T-helper 1 cell treated with Interleukin-12 subunit alpha and Interleukin-12 subunit beta and Interleukin-4 antibody, amounts not matched to agents 30 μg/mL and 1 μg/mL, for 36 hours (primary cell): ENCODE measurements at regions not wholly inside any gene's neighbourhood (a gene's known extent, or its start where the extent isn't known, plus 50 kb on each side); places are given as distances from the start of the nearest gene placed in this dataset.

Source experiments
- H3K27ac Mint-ChIP-seq: one replicate; pipeline ENCODE4 v1.8.0; 2021; ENCODE audit warnings: mild to moderate bottlenecking, mixed read lengths
- H3K27me3 Mint-ChIP-seq: one replicate; pipeline ENCODE4 v1.8.0; 2021; ENCODE audit warnings: low read depth, mixed read lengths
- H3K36me3 Mint-ChIP-seq: one replicate; pipeline ENCODE4 v1.8.0; 2021; ENCODE audit warnings: low read depth, mixed read lengths
- H3K4me1 Mint-ChIP-seq: one replicate; pipeline ENCODE4 v1.8.0; 2021; ENCODE audit warnings: low read depth, mixed read lengths
- H3K4me3 Mint-ChIP-seq: one replicate; pipeline ENCODE4 v1.8.0; 2021; ENCODE audit warnings: mild to moderate bottlenecking, moderate library complexity, mixed read lengths
- H3K9me3 Mint-ChIP-seq: one replicate; pipeline ENCODE4 v1.8.0; 2021; ENCODE audit warnings: mixed read lengths

DNA sequence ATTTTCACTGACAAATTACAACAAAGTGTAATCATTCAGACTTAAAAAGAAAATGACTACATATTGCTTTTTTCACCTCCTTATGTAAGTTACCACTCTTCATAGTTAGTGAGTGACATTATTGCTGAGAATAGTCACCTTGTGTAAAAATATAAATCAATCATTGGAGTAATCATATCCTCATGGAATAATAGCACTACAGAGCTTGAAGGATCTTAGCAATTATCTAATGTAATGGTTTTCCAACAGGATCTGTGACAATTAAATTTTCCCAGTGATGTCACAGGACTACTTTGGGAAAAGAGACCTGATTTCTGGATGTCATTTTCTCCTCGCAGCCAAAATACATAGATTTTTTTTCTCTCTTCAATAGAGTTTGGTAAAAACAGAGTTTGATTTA is 833.0 kb upstream of the PCDH9 start:
- Mint-ChIP-seq H3K27me3 (no peaks in the 10 kb centered on the region), H3K36me3 (no peaks in the 10 kb centered on the region), H3K4me3 (no peak overlapping the region), H3K27ac (no peak overlapping the region), H3K4me1 (no peaks in the 10 kb centered on the region), H3K9me3 (no peaks in the 10 kb centered on the region)

DNA sequence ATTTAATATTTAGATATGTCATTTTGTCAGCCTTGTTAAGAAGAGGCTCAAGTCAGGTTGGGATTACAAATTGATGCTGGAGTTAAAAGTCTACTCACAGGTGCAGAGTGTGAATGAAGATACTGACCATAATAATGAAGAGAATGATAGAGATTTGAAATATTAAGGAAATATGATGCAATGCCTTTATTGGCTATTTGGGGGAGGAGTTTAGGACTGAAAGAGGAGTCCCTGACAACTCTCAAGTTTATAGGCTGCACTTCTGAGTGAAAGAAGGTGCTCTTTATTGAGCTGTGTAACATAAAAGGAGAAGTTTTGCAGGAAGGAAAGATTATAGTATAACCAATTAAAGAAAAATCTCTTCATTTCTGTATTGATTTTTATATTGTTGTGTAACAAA is 827.7 kb upstream of the PCDH9 start:
- no peak overlapping the region for H3K27ac Mint-ChIP-seq
- H3K36me3 Mint-ChIP-seq: no peaks in the 10 kb centered on the region
- H3K4me3 Mint-ChIP-seq: no peak overlapping the region
- H3K9me3 Mint-ChIP-seq: peaks cover 18% of the 10 kb centered on the region
- H3K4me1 Mint-ChIP-seq: no peaks in the 10 kb centered on the region
- no peaks in the 10 kb centered on the region for H3K27me3 Mint-ChIP-seq

DNA sequence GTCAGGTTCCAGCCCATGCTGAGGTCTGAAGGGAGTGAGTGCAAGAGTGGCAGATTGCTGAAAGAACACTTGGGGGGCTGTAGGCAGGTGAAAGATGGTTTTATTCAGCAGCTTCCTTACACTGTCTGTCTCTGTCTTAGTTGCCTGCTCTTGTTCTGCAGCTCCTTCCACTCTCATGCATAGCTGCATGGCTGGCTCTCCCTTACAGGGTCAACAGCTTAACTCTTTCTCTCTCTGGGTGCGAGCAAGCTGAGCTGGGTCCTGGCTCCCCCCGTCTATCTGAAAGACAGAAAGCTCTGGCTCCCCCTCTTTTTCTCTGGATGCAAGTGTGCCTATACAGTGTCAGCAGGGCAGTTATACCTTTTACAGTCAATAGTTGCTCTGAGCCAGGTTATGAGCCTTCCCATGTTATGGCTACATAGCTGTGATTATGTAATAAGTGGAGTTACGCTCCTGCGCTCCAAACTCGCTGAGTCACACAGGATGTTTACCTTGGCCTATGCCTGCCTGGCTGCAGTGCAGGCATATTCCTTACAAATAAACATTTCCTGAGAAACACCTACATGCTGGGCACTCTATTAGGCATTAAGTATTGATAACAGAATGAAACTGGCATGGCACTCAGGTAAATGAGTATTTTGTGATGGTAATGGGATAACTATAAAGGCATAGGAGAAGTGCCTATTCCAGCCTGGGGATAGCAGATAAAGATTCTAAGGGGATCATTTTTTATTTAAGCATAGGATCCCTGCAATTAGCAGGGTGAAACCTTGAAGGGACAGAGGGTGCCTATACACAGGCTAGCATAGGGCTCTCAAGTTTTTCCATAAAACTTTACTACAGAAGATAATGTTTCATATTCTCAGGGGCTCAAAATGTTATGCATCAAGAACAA is 826.9 kb upstream of the PCDH9 start:
- Mint-ChIP-seq H3K27me3 (no peaks in the 10 kb centered on the region), H3K9me3 (peaks cover 19% of the 10 kb centered on the region), H3K36me3 (no peaks in the 10 kb centered on the region), H3K27ac (no peak overlapping the region), H3K4me1 (no peaks in the 10 kb centered on the region), H3K4me3 (no peak overlapping the region)

DNA sequence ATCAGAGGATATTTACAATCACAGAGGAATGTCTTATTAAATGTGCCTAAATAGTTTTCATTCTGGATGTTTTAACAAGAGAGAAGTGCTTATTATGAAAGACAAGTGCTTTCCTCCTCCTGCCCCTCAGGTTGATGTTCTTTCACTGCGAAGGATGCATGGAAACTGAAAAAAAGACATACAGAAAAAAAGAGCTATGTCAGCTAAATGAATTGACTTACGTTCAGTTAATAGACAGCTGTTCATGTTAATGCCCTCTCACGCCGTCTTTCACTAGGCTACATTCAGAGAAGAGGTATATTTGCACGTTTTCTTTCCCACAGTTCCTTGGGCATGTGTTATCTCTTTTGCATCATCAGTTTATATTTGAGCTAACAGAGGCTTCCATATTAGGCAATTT is 821.8 kb upstream of the PCDH9 start:
- no peak overlapping the region for H3K4me3 Mint-ChIP-seq
- no peaks in the 10 kb centered on the region for H3K4me1 Mint-ChIP-seq
- H3K36me3 Mint-ChIP-seq: no peaks in the 10 kb centered on the region
- H3K27ac Mint-ChIP-seq: no peak overlapping the region
- no peaks in the 10 kb centered on the region for H3K27me3 Mint-ChIP-seq
- H3K9me3 Mint-ChIP-seq: peaks cover 31% of the 10 kb centered on the region

DNA sequence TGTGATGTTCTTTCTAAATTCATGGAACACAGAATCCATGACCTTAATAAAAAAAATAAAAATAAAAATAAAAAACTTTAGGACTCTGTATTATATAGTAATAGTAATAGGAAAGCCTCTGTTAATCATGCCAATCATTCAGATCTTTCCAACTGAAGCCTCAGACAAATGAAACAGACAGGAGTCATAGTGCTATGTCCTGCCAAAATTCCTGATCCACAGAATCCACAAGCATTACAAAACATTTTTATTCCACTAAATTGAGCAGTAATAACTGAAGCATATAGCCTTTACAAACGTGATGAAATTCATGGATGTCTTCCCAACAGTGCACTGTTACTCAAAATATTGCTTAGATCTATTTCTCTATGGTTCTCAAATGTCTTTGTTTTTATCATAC is 820.6 kb upstream of the PCDH9 start:
- Mint-ChIP-seq H3K27ac (no peak overlapping the region), H3K4me3 (no peak overlapping the region), H3K27me3 (no peaks in the 10 kb centered on the region), H3K9me3 (peaks cover 19% of the 10 kb centered on the region), H3K4me1 (no peaks in the 10 kb centered on the region), H3K36me3 (no peaks in the 10 kb centered on the region)

DNA sequence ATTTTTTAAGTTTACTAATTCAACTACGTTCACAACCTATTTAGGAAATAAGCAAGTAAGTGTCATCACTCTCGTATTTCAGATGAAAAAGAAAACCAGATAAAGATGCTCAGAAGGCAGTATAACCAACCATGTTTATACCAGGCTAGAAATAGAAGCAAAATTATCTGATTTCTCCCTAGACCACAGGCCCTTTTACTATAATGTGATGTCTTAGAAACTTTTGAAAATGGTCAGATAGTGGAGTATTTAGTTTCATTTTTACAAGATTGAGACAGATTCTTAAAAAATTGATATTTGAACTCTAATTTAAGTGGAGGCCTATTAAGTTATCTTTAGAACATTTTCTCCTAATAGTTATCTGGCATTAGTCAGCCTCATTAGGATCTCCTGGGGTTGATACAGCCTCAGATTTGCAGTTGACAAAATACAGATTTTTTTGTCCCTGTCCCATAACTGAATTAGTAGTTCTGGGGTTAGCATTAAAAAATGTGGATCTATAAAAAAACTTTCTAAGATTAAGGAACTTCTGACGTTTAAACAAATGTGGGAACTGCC is 818.7 kb upstream of the PCDH9 start:
- Mint-ChIP-seq H3K27me3 (no peaks in the 10 kb centered on the region), H3K4me3 (no peak overlapping the region), H3K4me1 (no peaks in the 10 kb centered on the region), H3K36me3 (no peaks in the 10 kb centered on the region), H3K27ac (no peak overlapping the region), H3K9me3 (peaks cover 18% of the 10 kb centered on the region)

DNA sequence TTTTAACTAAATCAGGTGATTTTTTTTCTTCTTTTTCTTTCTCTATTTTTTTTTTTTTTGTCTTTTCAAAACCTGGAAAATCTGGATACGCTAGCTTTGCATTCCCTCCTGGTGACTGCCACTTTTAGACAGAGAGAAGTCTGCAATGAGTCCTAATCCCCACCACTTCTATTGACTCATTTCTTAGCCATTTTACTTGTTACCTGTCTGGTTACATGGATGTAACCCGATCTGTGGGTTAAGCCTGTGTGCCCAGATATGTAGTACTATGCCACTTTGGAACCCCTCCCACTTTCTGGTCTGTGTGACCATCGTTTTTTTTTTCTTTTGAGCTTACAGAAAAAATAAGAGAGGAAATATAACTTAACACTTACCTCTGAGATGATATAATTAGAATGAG is 817.8 kb upstream of the PCDH9 start:
- Mint-ChIP-seq H3K4me1 (no peaks in the 10 kb centered on the region), H3K27me3 (no peaks in the 10 kb centered on the region), H3K36me3 (no peaks in the 10 kb centered on the region), H3K4me3 (no peak overlapping the region), H3K27ac (no peak overlapping the region), H3K9me3 (peaks cover 23% of the 10 kb centered on the region)

DNA sequence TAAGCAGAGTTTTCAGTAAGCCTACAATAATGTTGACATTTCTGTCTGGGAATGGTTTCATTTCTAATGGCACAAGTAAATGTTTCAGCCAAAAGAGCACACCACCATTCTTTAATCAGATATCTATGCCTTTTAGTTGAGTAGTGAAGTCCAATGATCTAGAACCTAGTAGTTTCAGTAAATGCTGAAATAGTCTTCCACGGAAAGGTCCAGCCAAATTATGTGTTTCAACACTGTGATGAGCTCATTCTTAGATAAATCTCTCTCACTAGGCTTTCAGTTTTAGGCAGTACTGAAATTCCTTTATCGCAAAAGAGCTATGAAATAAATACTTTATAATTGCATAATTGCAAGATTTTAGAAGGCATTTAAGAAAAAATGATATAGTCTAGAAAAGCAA is 816.8 kb upstream of the PCDH9 start:
- Mint-ChIP-seq H3K27ac (no peak overlapping the region), H3K27me3 (no peaks in the 10 kb centered on the region), H3K9me3 (peaks cover 20% of the 10 kb centered on the region), H3K36me3 (no peaks in the 10 kb centered on the region), H3K4me1 (no peaks in the 10 kb centered on the region), H3K4me3 (no peak overlapping the region)

DNA sequence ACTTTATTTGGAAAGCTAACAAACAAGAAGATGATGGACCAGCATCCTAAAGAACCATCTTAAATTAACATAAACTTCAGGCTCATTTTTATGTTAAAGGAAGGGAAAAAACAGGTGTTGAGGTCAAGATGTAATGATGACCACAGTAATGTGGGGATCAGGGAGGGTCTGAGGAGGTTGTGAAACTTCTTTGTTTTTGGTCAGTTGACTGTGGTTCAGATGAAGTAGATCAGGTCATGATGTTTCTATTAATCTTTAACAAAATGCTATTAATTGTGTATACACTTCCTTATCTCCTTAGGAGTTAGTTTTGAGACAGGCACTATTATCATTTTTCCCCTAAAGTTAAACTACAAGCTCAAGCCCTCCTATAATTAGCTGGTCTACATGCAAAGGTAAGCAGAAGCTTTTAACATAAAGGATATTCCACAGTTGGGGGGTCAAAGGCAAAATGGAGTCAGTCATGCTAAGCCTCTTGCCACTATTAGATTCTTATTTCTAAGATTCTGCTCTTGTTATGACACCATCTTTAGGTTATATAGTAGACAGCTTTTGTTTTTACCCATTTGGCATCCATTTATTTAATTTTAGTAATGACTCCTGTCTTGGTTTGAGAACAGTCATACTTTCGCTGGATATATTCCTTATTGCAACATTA is 800.1 kb upstream of the PCDH9 start:
- H3K27me3 Mint-ChIP-seq: no peaks in the 10 kb centered on the region
- H3K4me1 Mint-ChIP-seq: no peaks in the 10 kb centered on the region
- H3K36me3 Mint-ChIP-seq: no peaks in the 10 kb centered on the region
- no peak overlapping the region for H3K4me3 Mint-ChIP-seq
- H3K27ac Mint-ChIP-seq: no peak overlapping the region
- peaks cover 11% of the 10 kb centered on the region for H3K9me3 Mint-ChIP-seq

DNA sequence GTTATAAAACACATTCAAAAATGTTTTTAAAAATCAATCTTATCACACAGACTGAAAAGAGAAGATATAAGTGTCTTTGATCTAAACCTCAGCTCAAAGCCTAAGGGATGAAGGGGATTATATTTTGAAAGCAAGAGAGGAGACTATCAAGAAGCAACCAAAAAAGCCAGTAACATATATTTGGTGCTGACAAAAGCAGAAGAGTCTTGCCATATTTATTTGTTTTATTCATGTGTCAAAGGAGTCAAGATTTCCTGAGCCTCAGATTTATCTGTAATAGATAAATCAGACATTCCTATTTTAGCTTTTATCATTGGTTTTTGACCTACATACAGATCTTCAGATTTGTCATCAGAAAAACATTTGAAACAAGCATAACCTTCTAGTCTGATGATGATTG is 798.6 kb upstream of the PCDH9 start:
- Mint-ChIP-seq H3K27me3 (no peaks in the 10 kb centered on the region), H3K4me1 (no peaks in the 10 kb centered on the region), H3K9me3 (peaks cover 18% of the 10 kb centered on the region), H3K36me3 (no peaks in the 10 kb centered on the region), H3K4me3 (no peak overlapping the region), H3K27ac (no peak overlapping the region)

DNA sequence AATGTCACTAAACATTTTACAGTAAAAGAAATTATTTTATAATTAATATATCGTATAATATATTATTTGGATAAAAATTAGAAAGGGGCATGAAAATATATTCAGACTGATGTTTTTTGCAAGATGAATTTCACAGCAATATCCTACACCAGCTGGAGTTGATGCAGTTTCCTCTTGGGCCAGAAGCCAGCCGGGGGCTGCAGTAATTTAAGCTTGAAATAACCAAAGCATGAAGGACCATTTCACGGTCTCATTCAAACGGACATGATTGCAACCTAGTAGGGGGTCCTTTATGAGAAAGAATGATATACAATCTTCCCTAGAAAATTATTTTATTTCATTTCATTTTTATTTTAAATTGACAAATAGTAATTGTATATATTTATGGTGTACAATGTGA is 797.2 kb upstream of the PCDH9 start:
- Mint-ChIP-seq H3K36me3 (no peaks in the 10 kb centered on the region), H3K9me3 (peaks cover 18% of the 10 kb centered on the region), H3K27ac (no peak overlapping the region), H3K27me3 (no peaks in the 10 kb centered on the region), H3K4me3 (no peak overlapping the region), H3K4me1 (no peaks in the 10 kb centered on the region)

DNA sequence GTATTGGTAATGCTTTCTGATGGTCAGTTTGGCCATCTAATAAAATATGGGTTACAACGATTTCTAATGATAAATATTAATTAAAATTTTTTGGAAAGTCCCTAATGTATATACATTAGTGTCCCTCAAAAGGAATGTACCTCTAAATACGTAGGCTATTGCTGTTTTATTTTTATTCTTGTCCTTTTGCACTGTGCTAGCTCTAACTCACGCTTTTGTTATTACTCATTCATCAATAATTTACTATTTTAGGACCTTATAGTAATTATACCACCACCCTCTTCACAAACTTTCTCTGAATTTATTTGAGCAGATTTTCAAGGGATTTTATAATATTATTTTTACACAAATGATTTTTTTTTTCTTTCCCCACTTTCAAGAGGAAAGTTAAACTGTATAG is 795.9 kb upstream of the PCDH9 start:
- no peaks in the 10 kb centered on the region for H3K27me3 Mint-ChIP-seq
- no peaks in the 10 kb centered on the region for H3K36me3 Mint-ChIP-seq
- H3K9me3 Mint-ChIP-seq: peaks cover 14% of the 10 kb centered on the region
- H3K27ac Mint-ChIP-seq: no peak overlapping the region
- H3K4me1 Mint-ChIP-seq: no peaks in the 10 kb centered on the region
- no peak overlapping the region for H3K4me3 Mint-ChIP-seq

DNA sequence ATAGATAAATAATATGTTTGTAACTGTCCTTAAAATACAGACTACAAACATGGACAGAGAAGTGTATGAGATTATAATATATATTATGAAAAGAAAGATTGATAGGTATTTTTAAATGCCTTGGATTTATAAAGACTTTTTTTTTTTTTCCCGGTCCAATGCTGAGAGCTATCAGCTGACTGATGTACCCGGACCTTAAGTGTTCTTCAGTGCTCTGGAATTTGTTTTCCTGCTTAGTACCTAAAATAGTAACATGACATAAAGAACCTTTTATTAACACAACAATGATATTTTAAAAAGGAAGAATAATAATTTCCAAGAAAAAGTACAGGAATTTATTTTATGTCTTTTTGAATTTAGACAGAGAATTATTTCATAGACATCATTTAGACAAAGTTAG is 795.5 kb upstream of the PCDH9 start:
- Mint-ChIP-seq H3K9me3 (peaks cover 11% of the 10 kb centered on the region), H3K4me1 (no peaks in the 10 kb centered on the region), H3K36me3 (no peaks in the 10 kb centered on the region), H3K27me3 (no peaks in the 10 kb centered on the region), H3K4me3 (no peak overlapping the region), H3K27ac (no peak overlapping the region)

DNA sequence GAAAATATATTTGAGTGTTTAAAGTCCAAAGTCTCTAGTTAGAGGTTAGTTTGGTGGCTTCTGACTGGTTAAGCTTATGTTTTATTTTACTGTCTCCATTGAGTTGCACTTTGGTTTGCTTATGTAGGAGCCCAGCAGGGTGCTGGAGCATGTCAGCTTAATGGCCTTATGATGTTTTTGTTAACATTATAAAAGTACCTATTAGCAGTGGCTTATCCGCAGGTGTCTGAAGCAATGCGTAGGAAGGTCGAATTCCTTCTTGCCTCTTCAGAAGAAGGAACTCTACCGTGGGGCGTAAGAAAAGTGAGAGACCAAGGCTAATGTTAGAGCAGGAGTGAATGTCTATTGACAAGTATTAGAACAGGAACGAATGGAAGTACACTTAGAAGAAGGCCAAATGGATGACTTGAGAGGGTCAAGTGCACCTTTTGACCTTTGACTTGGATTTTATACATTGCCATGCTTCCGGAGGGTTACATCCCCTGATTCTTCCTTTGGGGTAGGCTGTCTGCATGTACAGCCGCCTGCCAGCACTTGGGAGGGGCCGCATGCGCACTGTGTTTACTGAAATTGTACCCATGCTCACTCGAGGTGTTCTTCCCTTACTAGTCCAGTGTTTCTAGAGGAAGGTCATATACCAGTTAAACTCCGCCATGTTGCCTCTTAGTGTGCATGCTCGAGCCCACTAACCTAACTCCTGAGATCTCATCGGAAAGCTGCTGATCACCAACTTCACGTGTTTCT is 793.9 kb upstream of the PCDH9 start:
- Mint-ChIP-seq H3K36me3 (no peaks in the 10 kb centered on the region), H3K9me3 (peaks cover 11% of the 10 kb centered on the region), H3K27me3 (no peaks in the 10 kb centered on the region), H3K4me1 (no peaks in the 10 kb centered on the region), H3K27ac (no peak overlapping the region), H3K4me3 (no peak overlapping the region)
